NCI-H226 (cell line): ENCODE measurements at regions not wholly inside any gene's neighbourhood (a gene's known extent, or its start where the extent isn't known, plus 50 kb on each side); places are given as distances from the start of the nearest gene placed in this dataset.

Experiments
- DNase-seq: peaks from one replicate; pipeline ENCODE4 v3.0.0-alpha.2; 2015

- no peak for DNase-seq
Measured at GRCh38 chr13:47822036-47822435, 179.0 kb downstream of the SUCLA2 start.

- DNase-seq = no peak
Measured at GRCh38 chr13:47816831-47817230, 184.2 kb downstream of the SUCLA2 start.

- no peak for DNase-seq
Measured at GRCh38 chr13:47813718-47814117, 187.4 kb downstream of the SUCLA2 start.

- no peak for DNase-seq
Measured at GRCh38 chr13:47809411-47809810, 191.7 kb downstream of the SUCLA2 start.

GRCh38 chr13:47803131-47803530 lies 197.9 kb downstream of the SUCLA2 start:
- no peak for DNase-seq

GRCh38 chr13:47801555-47801954 lies 199.5 kb downstream of the SUCLA2 start:
- DNase-seq = no peak

GRCh38 chr13:47800593-47800992 lies 200.5 kb downstream of the SUCLA2 start:
- no peak for DNase-seq

- no peak for DNase-seq
Measured at GRCh38 chr13:47798906-47799305, 202.2 kb downstream of the SUCLA2 start.

- no peak for DNase-seq
Measured at GRCh38 chr13:47798194-47798593, 202.9 kb downstream of the SUCLA2 start.

GRCh38 chr13:47796816-47797215 lies 204.3 kb downstream of the SUCLA2 start:
- no peak for DNase-seq

GRCh38 chr13:47794963-47795362 lies 206.1 kb downstream of the SUCLA2 start:
- no peak for DNase-seq

GRCh38 chr13:47790755-47791154 lies 210.3 kb downstream of the SUCLA2 start:
- no peak for DNase-seq

- no peak for DNase-seq
Measured at GRCh38 chr13:47788844-47789243, 212.2 kb downstream of the SUCLA2 start.

- no peak for DNase-seq
Measured at GRCh38 chr13:47774671-47774994, 226.4 kb downstream of the SUCLA2 start.

GRCh38 chr13:47764817-47765216 lies 236.3 kb downstream of the SUCLA2 start:
- DNase-seq = no peak

GRCh38 chr13:47757466-47758080 lies 243.5 kb downstream of the SUCLA2 start:
- DNase-seq = no peak

GRCh38 chr13:47747901-47748300 lies 253.2 kb downstream of the SUCLA2 start:
- no peak for DNase-seq

- no peak for DNase-seq
Measured at GRCh38 chr13:47726394-47726793, 274.7 kb downstream of the SUCLA2 start.

GRCh38 chr13:47723898-47724297 lies 277.2 kb downstream of the SUCLA2 start:
- DNase-seq = no peak

- DNase-seq = no peak
Measured at GRCh38 chr13:47719164-47719563, 281.9 kb downstream of the SUCLA2 start.

GRCh38 chr13:47718556-47718955 lies 282.5 kb downstream of the SUCLA2 start:
- DNase-seq = no peak

- peak; percentile 71 for DNase-seq
Measured at GRCh38 chr13:47708386-47708785, 292.7 kb downstream of the SUCLA2 start.

GRCh38 chr13:47707414-47707813 lies 293.7 kb downstream of the SUCLA2 start:
- DNase-seq = no peak

- no peak for DNase-seq
Measured at GRCh38 chr13:47705185-47705584, 295.9 kb downstream of the SUCLA2 start.

GRCh38 chr13:47696674-47697073 lies 304.4 kb downstream of the SUCLA2 start:
- no peak for DNase-seq

- no peak for DNase-seq
Measured at GRCh38 chr13:47687577-47687976, 313.5 kb downstream of the SUCLA2 start.
